SK-N-SH (cell line): ENCODE measurements at regions not wholly inside any gene's neighbourhood (a gene's known extent, or its start where the extent isn't known, plus 50 kb on each side); places are given as distances from the start of the nearest gene placed in this dataset.

ENCODE experiments used
- CTCF ChIA-PET: fragments of 300-600, 350-600 bp; formaldehyde crosslinking; extraction: SDS; loops from one replicate; lab custom pipeline; 2021; lab: Yijun Ruan, JAX
- POLR2A ChIA-PET: fragments of 350-600 bp; sonication (Branson Sonifier 250); formaldehyde crosslinking; extraction: SDS; loops from one replicate; lab custom pipeline; 2020; ENCODE audit warnings: antibody characterized with exemption, inconsistent platforms; lab: Yijun Ruan, JAX
- DNase-seq: peaks from one replicate; pipeline ENCODE4 v3.0.0; 2012
- H2AFZ ChIP-seq: fragments of 200-600 bp; sonication (generic); 2 replicates; pipeline ENCODE4 v1.8.1; 2016; ENCODE audit warnings: antibody characterized with exemption, mild to moderate bottlenecking, low read depth
- H3F3A ChIP-seq: fragments of 200-600 bp; sonication (generic); replicated peaks from 2 replicates; pipeline ENCODE3; 2016; ENCODE audit warnings: antibody characterized with exemption, mild to moderate bottlenecking; ENCODE audit not compliant: insufficient read depth
- H3K27ac ChIP-seq, 2 experiments: fragments of 200-500 bp in 1 of 2; fragments of 200-600 bp in 1 of 2; sonication (Bioruptor generic) in 1 of 2; sonication (generic), shearing (Covaris generic) in 1 of 2; 2 replicates each; pipeline versions ENCODE4 v1.5.1 to v1.6.1; 2014 to 2016; ENCODE audit warnings: low read depth in 2 of 2, inconsistent platforms in 1 of 2, low read length in 1 of 2, mild to moderate bottlenecking in 1 of 2, mixed read lengths in 1 of 2
- H3K27me3 ChIP-seq: fragments of 200-600 bp; sonication (generic), shearing (Covaris generic); 2 replicates; pipeline ENCODE4 v1.6.1; 2016; ENCODE audit warnings: mixed run types; ENCODE audit not compliant: insufficient read depth
- H3K36me3 ChIP-seq, 2 experiments: fragments of 200-500 bp in 1 of 2; fragments of 200-600 bp in 1 of 2; sonication (Bioruptor generic) in 1 of 2; sonication (generic) in 1 of 2; replicated peaks in 1 of 2; 2 replicates each; pipeline versions ENCODE3 to v1.5.1; 2014 to 2016; ENCODE audit warnings: low read length in 1 of 2, mild to moderate bottlenecking in 1 of 2; ENCODE audit not compliant: insufficient read depth in 2 of 2, control insufficient read depth in 1 of 2
- H3K4me1 ChIP-seq, 2 experiments: fragments of 200-500 bp in 1 of 2; fragments of 200-600 bp in 1 of 2; sonication (Bioruptor generic) in 1 of 2; sonication (generic), shearing (Covaris generic) in 1 of 2; 2 replicates each; pipeline versions ENCODE4 v1.5.1 to v1.6.1; 2014 to 2016; ENCODE audit warnings: low read depth in 1 of 2, low read length in 1 of 2, mixed run types in 1 of 2; ENCODE audit not compliant: insufficient read depth in 2 of 2, control insufficient read depth in 1 of 2
- H3K4me2 ChIP-seq: fragments of 200-600 bp; sonication (generic), shearing (Covaris generic); 2 replicates; pipeline ENCODE4 v1.6.1; 2017; ENCODE audit warnings: mixed run types
- H3K4me3 ChIP-seq, 2 experiments: fragments of 200-500 bp in 1 of 2; fragments of 200-600 bp in 1 of 2; sonication (Bioruptor generic) in 1 of 2; sonication (generic), shearing (Covaris generic) in 1 of 2; 2 replicates each; pipeline versions ENCODE4 v1.5.1 to v1.8.1; 2014 to 2016; ENCODE audit warnings: low read depth in 2 of 2, inconsistent platforms in 1 of 2, low read length in 1 of 2, mild to moderate bottlenecking in 1 of 2, mixed read lengths in 1 of 2, moderate library complexity in 1 of 2
- H3K79me2 ChIP-seq: fragments of 200-600 bp; sonication (generic); 2 replicates; pipeline ENCODE4 v1.8.1; 2017; ENCODE audit warnings: mild to moderate bottlenecking; ENCODE audit not compliant: insufficient read depth
- H3K9ac ChIP-seq: fragments of 200-600 bp; sonication (generic); 2 replicates; pipeline ENCODE4 v1.6.1; 2017; ENCODE audit warnings: mixed run types
- H3K9me2 ChIP-seq: fragments of 200-600 bp; sonication (generic); 2 replicates; pipeline ENCODE4 v1.6.1; 2017; ENCODE audit warnings: mixed run types
- H3K9me3 ChIP-seq: fragments of 200-600 bp; sonication (generic); 2 replicates; pipeline ENCODE4 v1.6.1; 2017; ENCODE audit warnings: mixed run types, mild to moderate bottlenecking, moderate library complexity
- H4K20me1 ChIP-seq: fragments of 200-600 bp; sonication (generic); 2 replicates; pipeline ENCODE4 v1.6.1; 2017; ENCODE audit warnings: mild to moderate bottlenecking, mixed run types; ENCODE audit not compliant: insufficient read depth
- EP300 ChIP-seq, 2 experiments: IDR thresholded peaks; 2 replicates each; pipeline versions ENCODE4 v1.4.0 to v1.6.1; 2012; ENCODE audit warnings: borderline replicate concordance in 1 of 2, low read depth in 1 of 2, low read length in 1 of 2
- GATA2 ChIP-seq: sonication (generic); formaldehyde crosslinking; IDR thresholded peaks from 2 replicates; pipeline ENCODE4 v1.5.0; 2020; ENCODE audit warnings: mild to moderate bottlenecking, missing genetic modification reagents
- POLR2AphosphoS5 ChIP-seq: IDR thresholded peaks from 2 replicates; pipeline ENCODE4 v1.6.1; 2012; ENCODE audit warnings: low read depth, low read length
- SMC3 ChIP-seq: IDR thresholded peaks from 2 replicates; pipeline ENCODE4 v1.6.1; 2012; ENCODE audit warnings: low read depth, low read length, improper control_type of control experiment
- TCF12 ChIP-seq: IDR thresholded peaks from 2 replicates; pipeline ENCODE4 v1.4.0; 2012
- ZBTB33 ChIP-seq: IDR thresholded peaks from 2 replicates; pipeline ENCODE4 v1.4.0; 2012; ENCODE audit warnings: low read depth, borderline replicate concordance
- WGBS: methylation state at CpG from one replicate; pipeline ENCODE4 v1.1.6; 2017; ENCODE audit warnings: low lambda C conversion rate; 5-methylcytosine and 5-hydroxymethylcytosine counted together

- WGBS = 89% methylated on average over 2 of the region's 2 CpGs
- TF ChIP-seq TCF12 (no peak), ZBTB33 (no peak)
These were observed 1308.0 kb downstream of the ROBO1 start for GRCh38 chr3:78459796-78460195.

GRCh38 chr3:78462021-78462420, 1305.8 kb downstream of the ROBO1 start:
- Histone ChIP-seq H3K4me2 (no peak overlapping the region), H3K9me2 (no peaks in the 10 kb centered on the region), H3K9me3 (no peaks in the 10 kb centered on the region), H3K4me1 (no peaks in the 10 kb centered on the region; a peak in 1 of 4 replicates), H3F3A (no peaks in the 10 kb centered on the region), H2AFZ (no peak overlapping the region), H3K79me2 (no peaks in the 10 kb centered on the region), H3K9ac (no peak overlapping the region), H3K27ac (no peak overlapping the region), H4K20me1 (no peaks in the 10 kb centered on the region), H3K27me3 (no peaks in the 10 kb centered on the region), H3K36me3 (no peaks in the 10 kb centered on the region), H3K4me3 (no peak overlapping the region)
- POLR2A ChIA-PET = no interaction called here
- 16% methylated on average over 2 of the region's 2 CpGs for WGBS
- no peak for DNase-seq
- TF ChIP-seq GATA2 (CRISPR knock-in tag) = peak; percentile 29; the same call in 1 of the 2 replicates
- TF ChIP-seq POLR2AphosphoS5 = no peak
- no peak for TF ChIP-seq EP300 (IDR thresholded peaks at IDR 0.05; ENCODE audit: borderline replicate concordance in 1 of 2, low read depth in 1 of 2, low read length in 1 of 2)
- CTCF ChIA-PET = no interaction called here

More at GRCh38 chr3:78459796-78460195, 1308.0 kb downstream of the ROBO1 start:
- H3K9me3 ChIP-seq = no peaks in the 10 kb centered on the region
- no peaks in the 10 kb centered on the region for H4K20me1 ChIP-seq
- no peaks in the 10 kb centered on the region for H3K36me3 ChIP-seq
- ChIA-PET CTCF (interaction anchor here (1.7 kb wide), 1 partner anchor 38 kb away, joined by 3 read pairs; no protein-coding TSS in a partner anchor), POLR2A (no interaction called here)
- H3F3A ChIP-seq = no peaks in the 10 kb centered on the region
- no peak overlapping the region for H3K4me2 ChIP-seq
- no peak overlapping the region for H2AFZ ChIP-seq
- H3K79me2 ChIP-seq = no peaks in the 10 kb centered on the region
- no peak overlapping the region for H3K9ac ChIP-seq
- H3K27ac ChIP-seq = no peak overlapping the region
- DNase-seq = no peak
- H3K9me2 ChIP-seq = no peaks in the 10 kb centered on the region
- H3K4me1 ChIP-seq = no peaks in the 10 kb centered on the region; a peak in 1 of 4 replicates
- no peak overlapping the region for H3K4me3 ChIP-seq
- no peaks in the 10 kb centered on the region for H3K27me3 ChIP-seq

GRCh38 chr3:78476076-78476475, 1291.7 kb downstream of the ROBO1 start:
- Histone ChIP-seq H4K20me1 (no peaks in the 10 kb centered on the region), H3K9me3 (no peaks in the 10 kb centered on the region), H3F3A (no peaks in the 10 kb centered on the region), H3K27me3 (no peaks in the 10 kb centered on the region), H2AFZ (no peak overlapping the region), H3K36me3 (no peaks in the 10 kb centered on the region), H3K4me2 (no peak overlapping the region), H3K9ac (no peak overlapping the region), H3K9me2 (no peaks in the 10 kb centered on the region), H3K27ac (no peak overlapping the region), H3K79me2 (no peaks in the 10 kb centered on the region), H3K4me1 (no peaks in the 10 kb centered on the region; a peak in 1 of 4 replicates), H3K4me3 (no peak overlapping the region)
- WGBS = 34% methylated on average over 3 of the region's 3 CpGs
- DNase-seq = no peak
- no peak for TF ChIP-seq SMC3
- CTCF ChIA-PET = interaction anchor here (1.8 kb wide), 1 partner anchor 19 kb away, joined by 5 read pairs; no protein-coding TSS in a partner anchor
- POLR2A ChIA-PET = no interaction called here
